ENCODE measurements at regions not wholly inside any gene's neighbourhood (a gene's known extent, or its start where the extent isn't known, plus 50 kb on each side); places are given as distances from the start of the nearest gene placed in this dataset.
"Not testable (repeated sequence)": the region's sequence is repeated elsewhere in the genome, so short reads cannot be mapped to it uniquely, and the experiment has no call there.

GRCh38 chr21:5042583-5042982 is 5478.8 kb upstream of the TPTE start:
- not testable (repeated sequence) for H3K4me3 ChIP-seq (IDR thresholded peaks at IDR 0.05; ENCODE audit: insufficient read depth, low read depth, low read length); H2AFZ ChIP-seq (ENCODE audit: low read depth)

GRCh38 chr21:5044812-5045211 is 5476.6 kb upstream of the TPTE start:
- not testable (repeated sequence) for H3K79me2 ChIP-seq (ENCODE audit: insufficient read depth, low read depth); H3K36me3 ChIP-seq (ENCODE audit: insufficient read depth); H4K20me1 ChIP-seq (ENCODE audit: insufficient read depth); H3K4me2 ChIP-seq; H3K27ac ChIP-seq; H2AFZ ChIP-seq (ENCODE audit: low read depth); H3K4me3 ChIP-seq (IDR thresholded peaks at IDR 0.05; ENCODE audit: insufficient read depth, low read depth, low read length); H3K27me3 ChIP-seq (ENCODE audit: insufficient read depth, low read depth); H3K4me1 ChIP-seq (ENCODE audit: low read depth, poor library complexity, severe bottlenecking); H3K9ac ChIP-seq

More at GRCh38 chr21:5042583-5042982, 5478.8 kb upstream of the TPTE start:
- not testable (repeated sequence) for H3K9ac ChIP-seq; H3K4me2 ChIP-seq; H3K27ac ChIP-seq; H4K20me1 ChIP-seq (ENCODE audit: insufficient read depth); H3K4me1 ChIP-seq (ENCODE audit: low read depth, poor library complexity, severe bottlenecking); H3K36me3 ChIP-seq (ENCODE audit: insufficient read depth); H3K27me3 ChIP-seq (ENCODE audit: insufficient read depth, low read depth); H3K79me2 ChIP-seq (ENCODE audit: insufficient read depth, low read depth)

- not testable (repeated sequence) for H3K4me3 ChIP-seq (IDR thresholded peaks at IDR 0.05; ENCODE audit: insufficient read depth, low read depth, low read length); H3K27me3 ChIP-seq (ENCODE audit: insufficient read depth, low read depth); H3K36me3 ChIP-seq (ENCODE audit: insufficient read depth); H3K27ac ChIP-seq; H2AFZ ChIP-seq (ENCODE audit: low read depth); H3K4me1 ChIP-seq (ENCODE audit: low read depth, poor library complexity, severe bottlenecking); H3K79me2 ChIP-seq (ENCODE audit: insufficient read depth, low read depth); H3K4me2 ChIP-seq; H4K20me1 ChIP-seq (ENCODE audit: insufficient read depth); H3K9ac ChIP-seq
Measured at GRCh38 chr21:5051303-5052018, 5469.9 kb upstream of the TPTE start.

- not testable (repeated sequence) for H4K20me1 ChIP-seq (ENCODE audit: insufficient read depth); H3K4me2 ChIP-seq; H3K4me3 ChIP-seq (IDR thresholded peaks at IDR 0.05; ENCODE audit: insufficient read depth, low read depth, low read length); H3K79me2 ChIP-seq (ENCODE audit: insufficient read depth, low read depth); H3K27ac ChIP-seq; H3K9ac ChIP-seq; H3K4me1 ChIP-seq (ENCODE audit: low read depth, poor library complexity, severe bottlenecking); H3K36me3 ChIP-seq (ENCODE audit: insufficient read depth); H2AFZ ChIP-seq (ENCODE audit: low read depth); H3K27me3 ChIP-seq (ENCODE audit: insufficient read depth, low read depth)
Measured at GRCh38 chr21:5055027-5055754, 5466.2 kb upstream of the TPTE start.

- H4K20me1 ChIP-seq (ENCODE audit: insufficient read depth); H2AFZ ChIP-seq (ENCODE audit: low read depth); H3K9ac ChIP-seq; H3K4me1 ChIP-seq (ENCODE audit: low read depth, poor library complexity, severe bottlenecking); H3K27ac ChIP-seq; H3K36me3 ChIP-seq (ENCODE audit: insufficient read depth); H3K27me3 ChIP-seq (ENCODE audit: insufficient read depth, low read depth); H3K4me2 ChIP-seq; H3K4me3 ChIP-seq (IDR thresholded peaks at IDR 0.05; ENCODE audit: insufficient read depth, low read depth, low read length); H3K79me2 ChIP-seq (ENCODE audit: insufficient read depth, low read depth): not testable (repeated sequence)
Measured at GRCh38 chr21:5055996-5056962, 5465.1 kb upstream of the TPTE start.

GRCh38 chr21:5057077-5057476 is 5464.3 kb upstream of the TPTE start:
- not testable (repeated sequence) for H4K20me1 ChIP-seq (ENCODE audit: insufficient read depth); H3K4me1 ChIP-seq (ENCODE audit: low read depth, poor library complexity, severe bottlenecking); H3K9ac ChIP-seq; H3K27me3 ChIP-seq (ENCODE audit: insufficient read depth, low read depth); H2AFZ ChIP-seq (ENCODE audit: low read depth); H3K36me3 ChIP-seq (ENCODE audit: insufficient read depth); H3K4me2 ChIP-seq; H3K27ac ChIP-seq; H3K4me3 ChIP-seq (IDR thresholded peaks at IDR 0.05; ENCODE audit: insufficient read depth, low read depth, low read length); H3K79me2 ChIP-seq (ENCODE audit: insufficient read depth, low read depth)

GRCh38 chr21:5060364-5061083 is 5460.9 kb upstream of the TPTE start:
- H4K20me1 ChIP-seq (ENCODE audit: insufficient read depth); H3K27me3 ChIP-seq (ENCODE audit: insufficient read depth, low read depth); H3K9ac ChIP-seq; H3K79me2 ChIP-seq (ENCODE audit: insufficient read depth, low read depth); H3K4me3 ChIP-seq (IDR thresholded peaks at IDR 0.05; ENCODE audit: insufficient read depth, low read depth, low read length); H3K27ac ChIP-seq; H2AFZ ChIP-seq (ENCODE audit: low read depth); H3K4me2 ChIP-seq; H3K36me3 ChIP-seq (ENCODE audit: insufficient read depth); H3K4me1 ChIP-seq (ENCODE audit: low read depth, poor library complexity, severe bottlenecking): not testable (repeated sequence)

GRCh38 chr21:5064581-5065142 is 5456.7 kb upstream of the TPTE start:
- H2AFZ ChIP-seq (ENCODE audit: low read depth); H3K27me3 ChIP-seq (ENCODE audit: insufficient read depth, low read depth); H3K27ac ChIP-seq; H4K20me1 ChIP-seq (ENCODE audit: insufficient read depth); H3K4me3 ChIP-seq (IDR thresholded peaks at IDR 0.05; ENCODE audit: insufficient read depth, low read depth, low read length); H3K4me1 ChIP-seq (ENCODE audit: low read depth, poor library complexity, severe bottlenecking); H3K4me2 ChIP-seq; H3K9ac ChIP-seq; H3K36me3 ChIP-seq (ENCODE audit: insufficient read depth); H3K79me2 ChIP-seq (ENCODE audit: insufficient read depth, low read depth): not testable (repeated sequence)
